Fibroblast of skin of back (primary cell): ENCODE measurements at regions not wholly inside any gene's neighbourhood (a gene's known extent, or its start where the extent isn't known, plus 50 kb on each side); places are given as distances from the start of the nearest gene placed in this dataset.
"Not testable (repeated sequence)": the region's sequence is repeated elsewhere in the genome, so short reads cannot be mapped to it uniquely, and the experiment has no call there.

Experiments
- DNase-seq: peaks from one replicate; pipeline ENCODE4 v3.0.0-alpha.2; 2013

DNA sequence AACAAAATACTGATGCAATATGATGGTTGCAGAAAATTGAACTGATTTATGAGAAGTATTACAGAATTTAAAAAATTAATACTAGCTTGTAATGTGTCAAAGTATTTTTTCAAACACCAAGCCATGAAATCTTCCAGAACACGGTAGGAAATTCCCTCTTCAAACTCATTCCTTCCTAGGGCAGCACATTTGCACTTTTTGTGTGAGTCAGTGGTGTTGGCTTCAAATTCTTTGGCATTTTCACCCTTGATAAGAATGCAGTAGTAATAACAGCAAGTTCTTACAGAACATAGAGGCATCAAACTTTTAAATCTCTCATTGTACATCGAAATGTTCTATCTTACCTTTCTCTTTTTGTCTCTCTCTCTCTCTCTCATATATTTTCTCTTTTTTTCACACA lies 191.8 kb downstream of the CGGBP1 start:
- DNase-seq: peak; percentile 18

DNA sequence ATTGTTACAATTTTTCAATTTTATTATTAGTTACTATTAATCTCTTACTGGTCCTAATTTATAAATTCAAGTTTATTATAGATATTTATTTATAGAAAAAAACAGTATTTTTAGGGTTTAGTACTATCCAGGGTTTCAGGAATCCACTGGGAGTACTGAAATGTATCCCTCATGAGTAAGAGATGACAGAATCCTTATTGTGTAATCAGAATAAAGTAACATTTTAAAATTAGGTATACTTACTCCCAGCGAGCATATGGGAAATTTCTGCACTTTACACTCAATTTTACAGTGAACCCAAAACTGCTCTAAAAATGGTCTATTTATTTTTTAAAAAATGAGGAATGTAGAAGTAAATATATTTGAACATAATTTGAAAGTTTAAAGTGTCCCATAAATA lies 202.7 kb downstream of the CGGBP1 start:
- DNase-seq: peak; percentile 8

DNA sequence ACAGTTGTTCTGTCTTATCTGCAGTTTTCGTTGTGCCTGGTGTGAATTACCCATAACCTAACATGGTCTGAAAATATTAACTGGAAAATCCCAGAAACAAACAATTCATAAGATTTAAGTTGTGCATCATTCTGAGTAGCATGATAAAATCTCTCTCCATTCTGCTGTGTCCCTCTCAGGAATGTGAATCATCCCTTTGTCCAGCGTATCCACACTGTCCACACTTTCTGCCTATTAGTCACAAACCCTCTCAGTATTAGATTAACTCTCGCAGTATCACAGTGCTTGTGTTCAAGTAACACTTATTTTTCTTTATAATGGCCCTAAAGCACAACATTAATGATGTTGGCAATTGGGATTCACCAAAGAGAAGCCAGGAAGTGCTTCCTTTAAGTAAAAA lies 203.2 kb downstream of the CGGBP1 start:
- DNase-seq: peak; percentile 65

DNA sequence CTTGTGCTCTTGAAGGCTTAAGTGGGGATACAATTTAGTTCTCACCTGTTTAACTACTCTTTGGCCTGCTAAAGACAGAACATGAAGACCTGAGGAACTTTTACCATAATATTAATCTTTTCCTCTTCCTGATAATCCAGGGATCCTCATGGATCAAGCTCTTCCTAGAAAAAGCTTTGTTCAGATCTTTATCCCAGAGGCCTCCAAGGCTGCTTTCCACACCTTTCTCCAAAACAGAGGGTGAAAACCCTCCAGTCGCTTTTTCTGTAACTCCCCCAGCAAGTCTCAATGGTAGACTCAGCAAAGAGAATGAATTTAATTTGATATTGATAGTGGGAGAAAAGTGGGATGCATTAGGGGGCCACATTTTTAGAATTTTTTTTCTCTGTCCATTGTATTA lies 203.6 kb downstream of the CGGBP1 start:
- DNase-seq: no peak

DNA sequence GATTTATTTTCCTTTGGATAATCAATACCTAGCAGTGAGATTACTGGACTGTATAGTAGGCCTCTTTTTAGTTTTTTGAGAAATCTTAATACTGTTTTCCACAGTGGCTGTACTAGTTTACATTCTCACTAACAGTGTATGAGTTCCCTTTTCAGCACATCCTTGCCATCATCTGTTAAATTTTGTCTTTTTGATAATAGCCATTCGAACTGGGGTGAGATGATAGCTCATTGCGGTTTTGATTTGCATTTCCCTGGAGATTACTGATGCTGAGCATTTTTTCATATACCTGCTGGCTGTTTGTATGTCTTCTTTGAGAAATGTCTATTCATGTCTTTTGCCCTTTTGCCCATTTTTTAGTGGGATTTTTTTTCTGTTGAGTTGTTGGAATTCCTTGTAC lies 210.8 kb downstream of the CGGBP1 start:
- no peak for DNase-seq

DNA sequence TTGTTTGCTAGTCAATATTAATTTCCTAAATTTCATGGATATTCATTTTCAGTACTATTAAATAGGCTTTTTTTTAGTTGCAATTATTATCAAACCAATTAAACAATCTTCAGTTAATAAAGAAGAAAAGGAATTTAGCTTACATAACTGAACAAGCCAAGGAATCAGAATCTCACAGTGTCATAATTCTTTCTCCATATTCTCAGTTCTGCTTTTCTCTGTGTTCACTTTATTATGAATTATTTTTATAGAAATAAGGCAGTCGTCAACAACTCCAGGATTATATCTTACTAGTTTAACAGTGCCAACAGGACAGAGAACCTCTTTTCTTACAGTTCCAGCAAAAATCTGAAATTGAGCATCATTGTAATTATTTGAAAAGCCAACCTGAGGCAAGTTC lies 221.7 kb downstream of the CGGBP1 start:
- DNase-seq: no peak

DNA sequence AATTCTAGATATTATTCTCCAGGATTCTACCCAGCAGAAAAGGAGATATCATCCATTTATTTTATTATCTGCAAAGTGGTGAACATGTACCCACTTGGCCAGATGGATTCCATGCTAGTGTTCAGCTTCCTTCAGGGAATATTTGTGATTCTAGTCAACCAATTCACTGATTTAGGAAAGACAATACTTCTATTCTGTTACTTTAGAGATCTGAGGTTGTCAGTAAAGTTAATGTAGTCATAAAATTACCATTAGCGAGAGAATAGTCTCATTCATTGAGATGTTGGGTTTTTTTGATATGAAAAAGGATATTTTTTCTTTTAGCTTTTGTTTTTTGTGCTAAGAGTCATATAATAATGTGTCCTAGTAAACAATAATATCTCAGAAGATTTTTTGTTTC lies 222.8 kb downstream of the CGGBP1 start:
- no peak for DNase-seq

DNA sequence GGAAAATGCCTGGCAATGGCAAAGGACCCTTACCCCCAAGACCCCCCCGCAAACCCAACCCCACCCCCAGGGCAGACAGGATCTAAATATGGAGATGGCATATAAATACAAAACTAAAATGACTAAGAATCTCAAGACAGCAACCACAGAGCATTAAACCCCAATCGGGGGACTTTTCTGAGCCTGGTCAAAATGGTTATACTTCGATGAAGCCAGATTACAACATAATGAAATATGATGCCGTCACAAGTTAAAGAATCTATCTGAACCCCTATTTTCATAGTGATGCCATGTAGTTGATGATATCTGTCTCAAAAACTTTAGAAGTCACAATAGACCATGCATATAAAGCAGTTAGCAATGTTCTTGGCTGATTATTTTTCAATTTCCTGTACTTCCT lies 223.6 kb downstream of the CGGBP1 start:
- no peak for DNase-seq

DNA sequence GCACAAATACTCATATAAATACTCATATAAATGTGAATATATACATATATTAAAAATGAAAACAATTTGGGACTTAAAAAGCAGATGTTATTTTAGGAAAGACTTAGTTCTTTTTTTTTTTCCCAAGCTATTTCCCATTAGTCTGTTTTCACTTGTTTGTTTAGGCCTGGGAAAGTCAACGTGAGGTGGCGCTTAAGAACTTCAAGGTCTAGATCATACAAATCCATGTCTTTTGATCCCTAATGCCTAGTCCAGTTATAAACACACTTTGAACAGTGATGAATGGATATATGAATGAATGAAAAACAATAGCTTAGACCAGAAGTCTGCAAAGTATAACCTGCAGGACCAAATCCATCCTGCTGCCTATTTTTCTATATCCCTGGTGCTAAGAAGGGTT lies 224.5 kb downstream of the CGGBP1 start:
- DNase-seq: no peak

DNA sequence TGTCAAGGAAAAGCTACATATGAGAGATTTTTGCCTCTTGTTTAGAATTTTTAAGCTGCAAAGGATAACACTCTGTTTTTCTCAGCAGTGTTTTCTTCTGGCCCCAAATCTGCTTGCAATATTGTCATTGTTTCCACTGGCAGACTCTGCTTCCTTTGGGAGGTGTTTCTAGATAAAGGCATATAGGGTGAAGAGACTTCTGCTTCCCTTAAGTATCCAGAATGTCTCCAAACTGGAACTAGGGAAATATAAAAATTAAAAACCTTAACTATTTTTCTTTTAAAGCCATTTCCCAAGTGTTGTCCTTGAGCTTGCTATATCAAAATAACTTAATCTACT lies 225.8 kb downstream of the CGGBP1 start:
- no peak for DNase-seq

DNA sequence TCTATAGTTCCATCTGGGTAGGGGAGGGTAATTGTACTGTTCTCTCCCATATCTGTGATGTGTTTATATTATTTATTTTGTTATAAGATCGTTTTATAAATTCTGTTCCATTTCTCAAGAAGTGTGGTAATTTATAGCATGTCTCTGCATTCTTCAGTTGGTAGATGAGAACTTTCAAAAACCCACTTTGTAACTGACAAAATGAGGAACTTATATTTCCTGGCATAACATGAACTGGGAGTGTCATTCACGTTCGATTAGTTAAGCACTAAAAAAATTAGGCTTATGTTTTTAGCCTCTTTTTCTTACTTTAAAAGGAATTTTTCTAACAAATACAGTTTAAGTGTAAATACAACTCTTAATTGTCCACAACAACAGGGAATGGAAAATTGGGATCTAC lies 230.8 kb downstream of the CGGBP1 start:
- DNase-seq: no peak

DNA sequence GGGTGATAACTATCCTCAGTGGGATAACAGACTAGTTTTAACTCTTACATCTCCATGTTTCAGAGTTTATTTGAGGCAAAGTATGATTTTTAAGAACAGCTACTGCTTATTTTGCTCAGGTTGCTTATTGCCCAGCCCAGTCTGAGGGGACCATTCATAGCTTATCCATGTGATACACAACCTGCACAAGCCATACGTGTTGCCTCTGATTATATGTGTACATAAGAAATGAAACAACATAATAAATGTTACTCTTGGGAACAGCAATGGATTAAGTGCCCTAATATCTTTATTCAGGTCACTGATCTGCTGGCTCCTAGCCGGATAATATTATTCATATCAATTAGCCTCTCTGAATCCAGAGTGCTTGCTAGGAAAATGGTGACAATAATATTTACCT lies 236.2 kb downstream of the CGGBP1 start:
- no peak for DNase-seq

DNA sequence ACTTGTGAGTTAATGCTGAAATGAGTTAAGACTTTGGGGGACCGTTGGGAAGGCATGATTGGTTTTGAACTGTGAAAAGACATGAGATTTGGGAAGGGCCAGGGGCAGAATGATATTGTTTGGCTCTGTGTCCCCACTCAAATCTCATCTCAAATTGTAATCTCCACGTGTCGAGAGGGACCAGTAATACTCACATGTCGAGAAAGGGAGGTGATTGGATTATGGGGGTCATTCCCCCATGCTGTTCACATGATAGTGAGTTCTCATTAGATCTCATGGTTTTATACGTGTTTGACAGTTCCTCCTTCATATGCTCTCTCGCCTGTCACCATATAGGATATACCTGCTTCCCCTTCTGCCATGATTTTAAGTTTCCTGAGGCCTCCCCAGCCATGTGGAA lies 245.3 kb downstream of the CGGBP1 start:
- not testable (repeated sequence) for DNase-seq

DNA sequence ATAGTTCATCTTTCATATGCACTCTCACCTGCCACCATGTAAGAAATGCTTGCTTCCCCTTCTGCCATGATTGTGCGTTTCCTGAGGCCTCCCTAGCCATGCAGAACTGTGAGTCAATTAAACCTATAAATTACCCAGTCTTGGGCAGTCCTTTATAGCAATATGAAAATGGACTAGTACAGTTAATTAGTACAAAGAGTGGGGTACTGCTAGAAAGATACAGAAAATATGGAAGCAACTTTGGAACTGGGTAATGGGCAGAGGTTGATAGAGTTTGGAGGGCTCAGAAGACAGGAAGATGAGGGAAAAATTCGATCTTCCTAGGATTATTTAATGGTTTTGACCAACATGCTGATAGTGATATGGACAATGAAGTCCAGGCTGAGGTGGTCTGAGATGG lies 246.9 kb downstream of the CGGBP1 start:
- no peak for DNase-seq

DNA sequence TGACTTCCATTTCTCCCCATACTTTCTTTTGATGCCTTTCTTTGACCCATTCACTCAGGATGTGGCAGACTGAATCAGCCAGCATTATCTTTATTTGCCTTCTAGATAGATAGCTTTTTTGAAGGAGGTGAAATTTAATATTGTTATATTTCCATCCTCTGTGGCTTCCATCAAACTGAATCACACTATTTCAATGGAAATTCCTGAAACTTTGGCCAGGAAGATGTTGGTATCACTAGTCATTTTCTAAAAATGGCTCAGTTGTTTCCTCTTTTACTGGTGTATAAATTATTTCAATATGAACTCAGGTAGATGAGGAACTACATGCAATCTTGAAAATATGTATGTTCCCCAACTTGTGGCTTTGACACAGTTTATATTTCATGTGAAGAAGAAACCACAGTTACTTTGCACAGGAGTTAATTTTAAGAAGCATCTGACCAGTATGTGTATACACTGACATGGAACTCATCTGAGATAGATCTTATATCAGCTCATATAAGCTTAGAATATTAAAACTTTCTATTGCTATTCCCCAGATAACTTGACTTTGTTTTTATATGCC lies 248.3 kb downstream of the CGGBP1 start:
- DNase-seq: peak; percentile 17

DNA sequence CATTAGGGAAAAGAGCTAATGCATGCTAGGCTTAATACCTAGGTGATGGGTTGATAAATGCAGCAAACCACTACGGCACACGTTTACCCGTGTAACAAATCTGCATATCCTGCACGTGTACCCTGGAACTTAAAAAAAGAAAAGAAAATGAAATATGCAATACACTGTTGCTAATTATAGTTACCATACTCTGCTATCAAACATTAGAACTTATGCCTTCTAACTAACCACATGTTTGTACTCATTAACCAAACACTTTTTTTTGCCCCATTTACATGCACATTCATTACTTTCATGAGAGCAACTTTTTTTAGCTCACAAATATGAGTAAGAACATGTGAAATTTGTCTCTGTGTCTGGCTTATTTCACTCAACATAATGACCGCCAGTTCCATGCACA lies 253.1 kb downstream of the CGGBP1 start:
- DNase-seq: no peak

DNA sequence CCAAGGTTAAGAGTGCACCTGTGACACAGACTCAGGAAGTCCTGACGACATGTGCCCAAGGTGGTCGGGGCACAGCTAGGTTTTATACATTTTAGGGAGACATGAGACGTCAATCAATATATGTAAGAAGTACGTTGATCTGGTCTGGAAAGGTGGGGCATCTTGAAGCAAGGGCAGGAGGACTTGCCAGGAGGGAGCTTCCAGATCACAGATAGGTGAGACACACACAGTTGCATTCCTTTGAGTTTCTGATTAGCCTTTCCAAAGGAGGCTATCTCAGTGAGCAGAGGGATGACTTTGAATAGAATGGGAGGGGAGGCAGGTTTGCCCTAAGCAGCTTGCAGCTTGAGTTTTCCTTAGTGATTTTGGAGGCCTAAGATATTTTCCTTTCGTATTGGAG lies 257.4 kb downstream of the CGGBP1 start:
- no peak for DNase-seq

DNA sequence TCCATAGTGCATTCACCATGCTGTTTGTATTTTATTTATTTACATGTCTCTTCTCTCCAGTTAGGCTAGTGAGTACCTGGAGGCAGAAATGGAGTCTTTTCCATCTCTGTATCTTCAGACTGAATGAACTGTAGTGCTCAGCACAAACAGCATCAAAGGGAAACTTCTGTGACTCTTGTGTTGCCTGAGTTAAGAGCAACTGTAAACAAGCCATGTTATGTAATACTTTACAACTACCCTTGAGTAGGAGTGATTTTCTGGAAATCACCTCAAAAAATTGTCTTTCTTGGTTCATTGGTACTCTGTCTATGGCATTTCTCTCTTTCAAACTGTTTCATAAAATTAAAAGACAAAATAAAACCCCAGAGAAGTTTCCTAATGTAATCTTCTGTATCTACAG lies 258.3 kb downstream of the CGGBP1 start:
- no peak for DNase-seq

DNA sequence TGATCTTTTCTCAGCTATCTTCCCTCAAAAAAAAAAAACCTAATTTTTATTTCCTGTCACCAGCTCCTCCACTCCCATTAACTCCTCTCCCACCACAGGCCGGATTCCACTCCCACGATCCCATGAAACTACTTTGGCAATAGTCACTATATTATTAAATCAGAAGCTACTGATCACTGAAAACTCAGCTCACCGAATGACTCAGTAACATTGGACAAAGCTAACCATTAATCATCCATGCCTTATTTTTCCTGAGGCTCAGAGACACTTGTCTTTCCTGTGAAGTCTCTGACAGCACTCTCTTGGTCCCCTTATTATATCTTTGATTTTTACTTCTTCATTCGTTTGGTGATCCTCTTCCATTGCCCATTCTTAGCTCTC lies 260.2 kb downstream of the CGGBP1 start:
- no peak for DNase-seq

DNA sequence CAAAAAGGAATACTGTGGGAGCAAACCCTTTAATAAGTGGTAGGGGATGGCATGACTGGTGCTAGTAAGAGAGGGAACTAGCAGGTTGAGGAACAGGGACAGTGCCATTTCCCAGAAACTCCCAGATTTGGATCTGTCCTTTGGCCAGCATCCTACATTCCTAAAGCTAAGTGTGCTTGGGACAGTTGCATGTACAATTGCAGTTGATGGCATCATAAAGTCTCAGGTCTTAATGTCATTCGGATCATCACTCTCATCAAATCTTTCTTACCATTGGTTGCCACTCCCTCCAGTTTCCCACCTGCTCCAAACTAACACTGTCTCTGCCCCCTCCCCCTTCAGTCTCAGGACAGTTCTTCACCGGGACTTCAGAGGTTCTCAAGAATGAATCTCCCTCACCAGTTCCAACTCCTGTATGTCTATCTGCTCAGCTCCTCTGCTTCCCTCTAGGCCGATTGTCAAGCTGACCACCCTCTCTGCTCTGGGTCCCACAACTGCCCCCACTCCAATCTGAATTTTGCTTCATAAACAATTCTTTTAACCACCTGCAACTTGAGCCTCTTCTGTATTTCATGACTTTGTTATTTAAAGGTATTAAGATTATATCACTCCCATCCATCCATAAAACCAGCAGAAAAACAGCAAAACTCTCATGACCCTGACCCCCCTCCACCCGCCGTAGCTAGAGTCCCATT lies 260.8 kb downstream of the CGGBP1 start:
- no peak for DNase-seq

DNA sequence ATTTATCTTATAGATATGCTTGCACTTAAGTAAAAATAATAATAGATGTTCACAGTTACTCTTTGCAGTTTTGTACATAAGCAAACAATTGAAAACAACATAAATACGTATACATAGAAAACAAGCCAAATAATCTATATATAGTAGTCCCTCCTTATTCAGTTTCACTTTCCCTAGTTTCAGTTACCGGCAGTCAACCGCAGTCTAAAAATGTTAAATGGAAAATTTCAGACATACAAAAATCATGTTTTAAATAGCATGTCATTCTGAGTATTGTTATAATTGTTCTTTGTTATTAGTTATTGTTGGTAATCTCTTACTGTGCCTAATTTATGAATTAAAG lies 262.0 kb downstream of the CGGBP1 start:
- no peak for DNase-seq

DNA sequence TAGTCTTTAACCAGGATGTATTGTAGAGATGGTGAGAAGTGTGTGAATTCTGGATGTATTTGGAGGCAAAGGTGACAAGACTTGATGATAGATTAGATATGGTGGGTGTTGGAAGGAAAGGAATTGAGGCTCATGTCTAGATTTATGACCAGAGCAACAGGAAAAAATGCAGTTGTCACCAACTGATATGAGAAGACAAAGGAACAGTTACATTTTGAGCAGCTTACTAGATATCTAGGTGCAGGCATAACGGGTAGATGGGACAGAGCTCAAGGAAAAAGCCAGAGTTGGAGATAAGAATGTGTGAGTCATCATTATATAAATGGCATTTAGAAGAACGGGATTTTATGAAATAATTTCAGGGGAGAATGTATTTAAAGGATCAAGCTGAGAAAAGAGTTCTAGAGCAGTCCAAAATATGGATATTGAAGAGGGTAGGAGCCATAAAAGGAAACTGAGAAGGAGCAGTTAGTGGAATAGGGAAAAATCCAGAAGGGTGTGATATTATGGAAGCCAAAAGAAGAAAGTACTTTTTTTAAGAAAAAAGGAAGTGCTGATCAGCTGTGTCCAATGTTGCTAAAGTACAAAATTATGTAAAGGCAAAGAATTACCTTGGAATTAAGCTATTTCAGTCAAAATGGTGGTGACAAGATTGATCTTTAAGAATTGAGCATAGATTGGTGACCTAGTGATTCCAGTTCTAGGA lies 262.5 kb downstream of the CGGBP1 start:
- no peak for DNase-seq

DNA sequence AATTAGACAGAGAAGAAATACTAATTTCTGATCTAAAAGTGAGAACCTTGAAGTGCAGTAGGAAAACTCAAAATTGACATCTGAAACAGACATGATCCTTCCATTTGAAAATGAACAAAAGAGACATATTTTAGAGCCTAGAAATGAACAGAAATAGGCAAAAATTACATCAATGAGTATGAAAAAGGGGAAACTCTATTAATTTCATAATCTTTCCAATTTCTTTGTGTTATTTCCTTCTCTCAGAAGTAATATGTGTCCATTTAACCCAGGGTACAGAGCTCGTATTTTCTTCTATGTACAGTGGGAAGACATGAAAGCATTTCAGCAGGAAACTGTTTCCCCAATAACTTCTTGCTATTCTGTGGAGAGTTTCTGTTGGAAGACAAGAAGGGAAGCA lies 263.1 kb downstream of the CGGBP1 start:
- DNase-seq: no peak

DNA sequence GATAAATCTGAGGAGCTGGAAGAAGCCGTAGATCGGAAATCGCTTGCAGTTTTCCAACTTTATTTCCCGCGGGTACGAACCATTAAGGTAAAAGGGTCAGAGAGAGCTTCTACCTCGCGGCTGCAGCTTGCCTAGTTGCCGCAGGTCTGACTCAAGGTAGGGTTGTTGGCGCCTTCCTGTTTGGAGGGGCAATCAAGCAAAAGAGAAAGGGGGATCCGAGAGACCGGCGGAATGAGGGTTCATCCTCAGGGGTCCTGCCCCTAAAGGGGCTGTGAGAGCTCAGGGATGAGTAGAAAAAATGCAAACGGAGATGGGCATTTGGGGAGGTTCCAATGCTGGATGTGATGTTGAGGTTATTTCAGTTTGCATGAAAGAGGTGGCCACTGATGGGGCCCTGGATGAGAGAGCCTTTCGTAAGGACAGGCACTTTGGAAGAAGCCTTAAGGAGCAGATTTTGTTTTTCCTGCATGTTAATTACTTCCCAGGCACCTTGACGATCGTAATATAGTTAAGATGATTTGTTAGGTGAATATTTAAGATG lies 265.4 kb downstream of the CGGBP1 start:
- DNase-seq: no peak
